GM12801 (cell line): ENCODE measurements at regions not wholly inside any gene's neighbourhood (a gene's known extent, or its start where the extent isn't known, plus 50 kb on each side); places are given as distances from the start of the nearest gene placed in this dataset.

ENCODE experiments used
- TF ChIP-seq, protein P1 (sequence below): IDR thresholded peaks from one replicate; pipeline ENCODE4 v1.5.1; 2011; ENCODE audit warnings: control low read depth; ENCODE audit not compliant: insufficient read length; ENCODE audit errors: extremely low read depth

DNA sequence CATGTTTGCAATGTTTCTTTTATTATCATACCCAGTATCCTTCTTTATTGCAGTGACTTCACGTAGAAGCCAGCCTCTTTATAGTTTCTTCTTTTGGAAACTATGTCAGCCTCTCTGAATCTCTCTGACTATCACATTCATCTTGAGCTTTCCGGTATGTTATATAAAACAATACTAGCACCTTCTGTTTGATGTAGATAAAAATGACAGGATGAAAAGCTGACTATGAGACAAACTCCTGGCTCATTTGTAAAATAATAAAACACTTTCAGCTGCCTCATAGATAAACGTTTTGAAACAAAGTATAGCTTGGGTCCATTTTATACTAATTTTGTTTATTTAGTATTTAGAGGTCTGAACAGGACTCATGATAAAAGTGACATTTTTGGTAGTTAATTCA lies 1145.4 kb upstream of the NUDT12 start:
- TF ChIP-seq, protein P1, sequence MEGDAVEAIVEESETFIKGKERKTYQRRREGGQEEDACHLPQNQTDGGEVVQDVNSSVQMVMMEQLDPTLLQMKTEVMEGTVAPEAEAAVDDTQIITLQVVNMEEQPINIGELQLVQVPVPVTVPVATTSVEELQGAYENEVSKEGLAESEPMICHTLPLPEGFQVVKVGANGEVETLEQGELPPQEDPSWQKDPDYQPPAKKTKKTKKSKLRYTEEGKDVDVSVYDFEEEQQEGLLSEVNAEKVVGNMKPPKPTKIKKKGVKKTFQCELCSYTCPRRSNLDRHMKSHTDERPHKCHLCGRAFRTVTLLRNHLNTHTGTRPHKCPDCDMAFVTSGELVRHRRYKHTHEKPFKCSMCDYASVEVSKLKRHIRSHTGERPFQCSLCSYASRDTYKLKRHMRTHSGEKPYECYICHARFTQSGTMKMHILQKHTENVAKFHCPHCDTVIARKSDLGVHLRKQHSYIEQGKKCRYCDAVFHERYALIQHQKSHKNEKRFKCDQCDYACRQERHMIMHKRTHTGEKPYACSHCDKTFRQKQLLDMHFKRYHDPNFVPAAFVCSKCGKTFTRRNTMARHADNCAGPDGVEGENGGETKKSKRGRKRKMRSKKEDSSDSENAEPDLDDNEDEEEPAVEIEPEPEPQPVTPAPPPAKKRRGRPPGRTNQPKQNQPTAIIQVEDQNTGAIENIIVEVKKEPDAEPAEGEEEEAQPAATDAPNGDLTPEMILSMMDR = no peak

DNA sequence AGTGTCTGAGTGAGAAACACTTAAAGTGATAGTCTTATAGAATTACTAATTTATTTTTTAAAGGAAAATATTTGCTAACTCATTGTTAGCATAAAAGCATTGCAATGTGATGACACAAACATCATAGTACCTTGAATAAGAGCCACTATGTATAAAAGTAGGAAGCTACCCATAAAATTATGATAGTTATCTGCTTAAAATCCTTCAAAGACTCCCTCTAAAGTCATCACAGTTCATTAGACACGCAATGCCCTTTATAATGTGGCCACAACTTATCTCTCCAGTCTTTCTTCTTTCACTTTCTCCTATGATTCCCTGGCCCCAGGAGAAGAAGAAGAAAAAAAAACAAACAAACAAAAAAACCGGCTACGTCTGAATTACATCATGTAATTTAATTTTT lies 1144.0 kb upstream of the NUDT12 start:
- TF ChIP-seq, protein P1 = no peak

DNA sequence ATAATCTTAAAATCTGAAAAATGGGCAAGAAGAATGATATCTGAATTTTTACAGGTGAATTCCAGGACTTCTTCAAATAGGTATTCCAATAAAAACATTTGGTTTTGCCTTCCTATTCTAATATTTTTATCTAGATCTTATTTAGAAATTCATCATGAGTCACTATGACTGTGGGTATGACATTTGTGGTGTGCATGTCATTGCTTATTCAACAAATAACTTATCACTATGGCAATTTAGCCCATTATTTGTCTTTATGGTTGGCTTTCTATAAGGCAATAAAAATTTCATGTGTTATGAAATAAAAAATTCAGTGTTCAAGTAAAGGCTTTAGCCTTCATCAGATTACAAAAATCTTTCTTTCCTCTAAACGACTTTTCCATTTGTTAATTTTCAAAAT lies 1139.6 kb upstream of the NUDT12 start:
- TF ChIP-seq, protein P1 = no peak

DNA sequence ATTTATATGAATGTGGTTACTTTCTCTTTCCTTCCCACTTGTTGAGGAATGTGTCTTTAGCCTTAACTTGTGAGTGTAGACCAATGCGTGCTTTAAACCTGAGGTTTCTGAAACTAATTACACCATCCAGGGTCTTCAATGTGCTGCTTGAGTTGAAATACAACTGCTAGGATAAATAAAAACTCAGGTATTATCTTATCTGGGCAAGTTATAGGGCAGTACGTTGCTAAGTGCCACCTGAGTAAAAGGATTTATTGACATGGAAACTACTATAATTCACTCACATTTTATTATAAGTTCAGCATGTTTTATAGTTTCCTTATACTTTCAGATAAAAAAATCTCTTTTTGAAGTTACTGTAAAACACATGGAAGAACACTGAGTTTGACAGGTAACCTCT lies 1136.8 kb upstream of the NUDT12 start:
- TF ChIP-seq, protein P1 = no peak

DNA sequence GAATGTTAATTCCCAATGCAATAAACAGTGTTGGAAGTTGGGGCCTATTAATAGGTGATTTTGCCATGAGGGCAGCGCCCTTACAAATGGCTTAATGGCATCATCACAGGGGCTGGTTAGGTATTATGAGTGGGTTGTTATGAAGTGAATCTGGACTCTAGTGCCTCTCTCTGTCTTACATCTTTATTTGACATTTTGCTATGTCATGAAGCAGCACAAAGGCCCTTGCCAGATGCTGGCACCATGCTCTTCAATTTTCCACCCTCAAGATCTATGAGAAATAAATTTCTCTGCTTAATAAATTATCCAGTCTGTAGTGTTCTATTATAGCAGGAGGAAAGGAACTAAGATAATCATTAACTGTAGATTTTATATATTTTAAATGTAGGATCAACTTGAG lies 1098.7 kb upstream of the NUDT12 start:
- TF ChIP-seq, protein P1 = no peak

DNA sequence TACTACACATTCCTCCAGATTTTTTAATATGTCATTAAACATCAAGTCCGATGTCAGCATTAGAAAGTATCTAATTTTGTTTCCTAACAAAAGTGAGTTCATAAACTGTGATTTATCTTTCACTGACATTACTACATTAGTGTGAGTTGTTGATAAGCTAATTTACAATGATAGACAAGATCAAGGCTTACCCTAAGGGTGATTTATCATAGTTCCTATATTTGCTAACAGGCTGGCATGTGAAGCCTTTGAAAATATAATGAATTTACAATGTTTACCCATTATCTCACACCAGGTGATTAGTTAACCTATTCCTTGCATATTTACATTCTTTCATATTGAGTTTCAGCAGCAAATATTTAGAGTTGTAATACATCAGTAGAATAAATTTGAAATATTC lies 1096.9 kb upstream of the NUDT12 start:
- TF ChIP-seq, protein P1 = no peak

DNA sequence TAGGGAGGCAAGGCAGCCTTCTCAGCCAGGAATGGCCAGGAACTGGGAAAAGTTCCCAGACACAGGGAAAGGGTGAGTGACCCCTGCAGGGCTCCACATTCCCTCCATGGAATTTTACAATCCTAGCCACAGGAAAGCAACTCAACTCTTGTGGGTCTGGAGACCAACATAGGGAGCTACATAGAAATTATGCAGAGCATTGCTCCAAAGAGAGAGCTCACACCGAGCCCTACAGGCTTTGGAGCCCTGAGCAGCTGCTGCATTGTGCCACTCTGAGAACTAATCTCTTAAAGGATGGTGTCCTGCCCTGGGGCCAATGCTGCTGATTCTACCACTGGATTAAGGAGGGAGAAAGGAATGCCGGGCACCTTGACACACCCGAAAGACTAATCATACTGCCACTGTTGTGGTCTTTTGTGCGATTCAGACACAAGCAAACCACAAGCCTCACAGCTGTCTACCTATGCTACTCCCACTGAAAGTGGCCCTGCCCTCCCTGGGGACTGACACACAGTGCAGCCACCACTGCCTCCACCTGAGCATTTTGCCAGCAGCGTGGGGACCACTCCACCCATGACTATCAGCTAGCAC lies 1089.8 kb upstream of the NUDT12 start:
- TF ChIP-seq, protein P1 = no peak
